ENCODE measurements at regions not wholly inside any gene's neighbourhood (a gene's known extent, or its start where the extent isn't known, plus 50 kb on each side); places are given as distances from the start of the nearest gene placed in this dataset.

DNA sequence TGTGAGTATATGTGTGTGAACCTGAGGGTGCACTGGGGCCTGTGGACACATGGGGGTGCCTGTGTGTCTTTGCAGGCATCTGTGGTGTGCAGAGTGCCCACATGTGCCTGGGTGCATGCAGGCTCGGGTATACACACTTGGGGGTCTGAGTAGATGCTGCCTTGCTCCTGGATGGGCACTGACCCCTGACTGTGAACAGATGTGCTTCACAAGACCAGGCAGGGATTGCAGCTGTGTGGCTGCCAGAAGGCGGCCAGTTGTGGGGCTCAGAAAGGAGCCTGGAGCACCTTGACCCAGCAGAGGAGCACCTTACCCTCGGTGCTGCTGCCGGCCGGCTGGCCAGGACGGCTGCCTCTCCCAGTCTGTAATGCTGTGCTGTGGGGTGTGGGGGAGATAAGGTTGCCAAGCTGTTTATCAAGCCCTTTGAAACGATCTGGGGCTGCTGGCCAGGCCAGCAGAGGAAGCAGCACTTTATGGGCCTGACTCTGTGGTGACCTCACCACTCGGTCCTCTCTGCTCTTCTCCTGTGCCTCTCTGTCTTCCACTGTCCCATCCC is 55.5 kb upstream of the MRPS22 start:
- BruUV-seq (replicated peaks): no TSS peak
- no peaks in the 10 kb centered on the region for H3K27me3 ChIP-seq (replicated peaks; ENCODE audit: insufficient read depth, low read depth, low read length, poor library complexity)
- no peak overlapping the region for H3K4me3 ChIP-seq (ENCODE audit: low read depth, low read length, poor library complexity, severe bottlenecking)
- no peak for DNase-seq (ENCODE audit: low spot score)
- CTCF ChIA-PET: no interaction called here
- H3K9me3 ChIP-seq (ENCODE audit: low read depth, low read length, poor library complexity, severe bottlenecking): no peaks in the 10 kb centered on the region
- intact Hi-C loops (cut with micrococcal nuclease; ENCODE audit: unreplicated experiment): no loop called here
- TF ChIP-seq, protein P1, sequence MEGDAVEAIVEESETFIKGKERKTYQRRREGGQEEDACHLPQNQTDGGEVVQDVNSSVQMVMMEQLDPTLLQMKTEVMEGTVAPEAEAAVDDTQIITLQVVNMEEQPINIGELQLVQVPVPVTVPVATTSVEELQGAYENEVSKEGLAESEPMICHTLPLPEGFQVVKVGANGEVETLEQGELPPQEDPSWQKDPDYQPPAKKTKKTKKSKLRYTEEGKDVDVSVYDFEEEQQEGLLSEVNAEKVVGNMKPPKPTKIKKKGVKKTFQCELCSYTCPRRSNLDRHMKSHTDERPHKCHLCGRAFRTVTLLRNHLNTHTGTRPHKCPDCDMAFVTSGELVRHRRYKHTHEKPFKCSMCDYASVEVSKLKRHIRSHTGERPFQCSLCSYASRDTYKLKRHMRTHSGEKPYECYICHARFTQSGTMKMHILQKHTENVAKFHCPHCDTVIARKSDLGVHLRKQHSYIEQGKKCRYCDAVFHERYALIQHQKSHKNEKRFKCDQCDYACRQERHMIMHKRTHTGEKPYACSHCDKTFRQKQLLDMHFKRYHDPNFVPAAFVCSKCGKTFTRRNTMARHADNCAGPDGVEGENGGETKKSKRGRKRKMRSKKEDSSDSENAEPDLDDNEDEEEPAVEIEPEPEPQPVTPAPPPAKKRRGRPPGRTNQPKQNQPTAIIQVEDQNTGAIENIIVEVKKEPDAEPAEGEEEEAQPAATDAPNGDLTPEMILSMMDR (conservative IDR thresholded peaks at IDR 0.05; ENCODE audit: low read depth, low read length): no peak
- TF ChIP-seq EZH2 (IDR thresholded peaks at IDR 0.05; ENCODE audit: borderline replicate concordance, low read depth, low read length, poor library complexity, severe bottlenecking): no peak
- H3K27ac ChIP-seq (ENCODE audit: low read depth, low read length, poor library complexity, severe bottlenecking): no peak overlapping the region
- H3K36me3 ChIP-seq (ENCODE audit: insufficient read depth, low read length, poor library complexity, severe bottlenecking): no peaks in the 10 kb centered on the region
- no peaks in the 10 kb centered on the region for H3K4me1 ChIP-seq (ENCODE audit: insufficient read depth, low read length, poor library complexity, severe bottlenecking)
- POLR2A ChIA-PET (ENCODE audit: low non-redundant PET): no interaction called here

DNA sequence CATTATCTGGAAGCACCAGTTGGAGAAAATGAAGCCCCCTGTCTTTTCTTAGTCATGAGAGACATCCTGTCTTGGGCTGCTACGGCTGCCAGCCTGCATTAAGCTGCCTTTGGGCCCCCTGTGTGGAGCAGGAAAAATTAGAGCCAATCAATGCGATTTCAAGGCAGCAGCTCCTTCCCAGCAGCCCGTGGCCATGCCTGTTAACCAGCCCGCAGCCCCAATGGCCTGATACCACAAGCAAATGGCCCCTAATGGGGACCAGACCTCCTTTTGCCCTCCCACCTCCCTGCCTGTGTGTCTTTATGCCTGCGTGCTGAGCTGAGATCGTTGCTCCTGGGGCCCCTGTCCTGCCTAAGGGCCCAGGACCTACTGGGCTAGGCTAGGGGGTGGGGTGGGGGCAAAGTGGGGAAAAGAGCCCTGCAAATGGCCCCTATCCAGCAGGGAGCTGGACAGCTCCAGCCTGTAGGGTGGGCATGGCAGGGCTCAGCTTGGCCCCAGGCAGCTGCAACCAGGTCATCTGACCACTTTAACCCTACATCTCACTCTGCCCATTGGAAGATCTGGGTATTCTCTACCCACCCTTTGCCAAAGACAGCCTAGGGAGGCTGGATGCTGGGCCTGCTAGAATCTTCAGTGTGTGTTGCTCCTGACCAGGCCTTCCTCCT is 53.8 kb upstream of the MRPS22 start:
- no peaks in the 10 kb centered on the region for H3K36me3 ChIP-seq (ENCODE audit: insufficient read depth, low read length, poor library complexity, severe bottlenecking)
- no TSS peak for BruUV-seq (replicated peaks)
- H3K27me3 ChIP-seq (replicated peaks; ENCODE audit: insufficient read depth, low read depth, low read length, poor library complexity): no peaks in the 10 kb centered on the region
- H3K27ac ChIP-seq (ENCODE audit: low read depth, low read length, poor library complexity, severe bottlenecking): no peak overlapping the region
- H3K4me1 ChIP-seq (ENCODE audit: insufficient read depth, low read length, poor library complexity, severe bottlenecking): no peaks in the 10 kb centered on the region
- ChIA-PET POLR2A (ENCODE audit: low non-redundant PET) (no interaction called here), CTCF (no interaction called here)
- DNase-seq (ENCODE audit: low spot score): no peak
- intact Hi-C loops (cut with micrococcal nuclease; ENCODE audit: unreplicated experiment): no loop called here
- H3K4me3 ChIP-seq (ENCODE audit: low read depth, low read length, poor library complexity, severe bottlenecking): no peak overlapping the region
- H3K9me3 ChIP-seq (ENCODE audit: low read depth, low read length, poor library complexity, severe bottlenecking): no peaks in the 10 kb centered on the region
- no peak for TF ChIP-seq EZH2 (IDR thresholded peaks at IDR 0.05; ENCODE audit: borderline replicate concordance, low read depth, low read length, poor library complexity, severe bottlenecking)
- TF ChIP-seq, protein P1 (conservative IDR thresholded peaks at IDR 0.05; ENCODE audit: low read depth, low read length): no peak

DNA sequence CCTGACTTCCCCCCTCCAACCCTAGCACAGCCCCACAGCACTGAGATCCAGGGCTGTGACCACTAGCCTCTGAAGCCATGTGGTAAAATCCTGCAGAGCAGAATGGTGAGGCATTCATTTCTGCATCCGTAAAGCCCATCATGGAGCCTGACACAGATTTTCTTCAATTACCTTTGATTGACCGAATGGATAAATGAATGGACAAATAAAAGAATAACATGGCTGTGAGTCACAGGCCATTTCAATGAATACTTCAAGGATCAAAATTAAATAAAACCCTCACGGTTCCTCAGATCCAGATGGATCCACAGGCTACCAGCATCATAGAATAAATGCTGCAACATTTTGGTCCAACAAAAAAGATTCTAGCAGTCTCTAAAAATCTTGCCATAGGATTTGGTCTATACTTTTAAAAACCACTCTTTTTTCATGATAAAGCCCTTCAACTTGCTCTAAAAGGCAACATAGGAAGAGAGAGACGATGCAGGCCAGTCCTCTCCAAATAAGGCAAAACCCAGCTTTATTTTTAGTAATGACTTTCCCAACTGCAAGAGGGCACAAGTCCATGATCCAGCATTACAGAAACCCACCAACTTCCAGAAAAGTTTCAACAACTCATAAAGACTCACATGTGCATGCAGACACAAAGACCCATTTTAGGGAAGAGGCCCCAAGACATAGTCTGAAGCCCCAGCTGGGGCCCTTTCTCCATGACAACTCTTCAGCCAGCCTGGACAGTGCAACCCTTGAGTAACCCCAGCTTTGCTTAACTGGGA is 52.4 kb upstream of the MRPS22 start:
- CTCF ChIA-PET: no interaction called here

More for the DNA sequence above, 52.4 kb upstream of the MRPS22 start:
- H3K9me3 ChIP-seq (ENCODE audit: low read depth, low read length, poor library complexity, severe bottlenecking): no peaks in the 10 kb centered on the region
- DNase-seq (ENCODE audit: low spot score): no peak
- no peaks in the 10 kb centered on the region for H3K4me1 ChIP-seq (ENCODE audit: insufficient read depth, low read length, poor library complexity, severe bottlenecking)
- no peaks in the 10 kb centered on the region for H3K36me3 ChIP-seq (ENCODE audit: insufficient read depth, low read length, poor library complexity, severe bottlenecking)
- H3K27me3 ChIP-seq (replicated peaks; ENCODE audit: insufficient read depth, low read depth, low read length, poor library complexity): no peaks in the 10 kb centered on the region
- H3K27ac ChIP-seq (ENCODE audit: low read depth, low read length, poor library complexity, severe bottlenecking): no peak overlapping the region
- BruUV-seq (replicated peaks): no TSS peak
- POLR2A ChIA-PET (ENCODE audit: low non-redundant PET): no interaction called here
- no peak overlapping the region for H3K4me3 ChIP-seq (ENCODE audit: low read depth, low read length, poor library complexity, severe bottlenecking)
- intact Hi-C loops (cut with micrococcal nuclease; ENCODE audit: unreplicated experiment): no loop called here
- TF ChIP-seq, protein P1 (conservative IDR thresholded peaks at IDR 0.05; ENCODE audit: low read depth, low read length): no peak
- TF ChIP-seq EZH2 (IDR thresholded peaks at IDR 0.05; ENCODE audit: borderline replicate concordance, low read depth, low read length, poor library complexity, severe bottlenecking): no peak

All from A673 (cell line).